Hematopoietic multipotent progenitor cell treated with erythropoietin and hydrocortisone succinate and interleukin-3 and kit ligand, for 15 days (in vitro differentiated cells): ENCODE measurements at regions not wholly inside any gene's neighbourhood (a gene's known extent, or its start where the extent isn't known, plus 50 kb on each side); places are given as distances from the start of the nearest gene placed in this dataset.
"Not testable (repeated sequence)": the region's sequence is repeated elsewhere in the genome, so short reads cannot be mapped to it uniquely, and the experiment has no call there.

Source experiments
- DNase-seq: peaks from one replicate; pipeline ENCODE4 v3.0.0-alpha.2; 2015; ENCODE audit warnings: low spot score

- no peak for DNase-seq
These were observed 55.1 kb upstream of the STARD13 start for GRCh38 chr13:33340631-33341030.

GRCh38 chr13:33341861-33342452 lies 56.4 kb upstream of the STARD13 start:
- no peak for DNase-seq

GRCh38 chr13:33345842-33346241 lies 60.3 kb upstream of the STARD13 start:
- no peak for DNase-seq

- no peak for DNase-seq
These were observed 62.3 kb upstream of the STARD13 start for GRCh38 chr13:33347861-33348260.

- no peak for DNase-seq
These were observed 62.8 kb upstream of the STARD13 start for GRCh38 chr13:33348366-33348765.

- DNase-seq, result no peak
These were observed 63.9 kb upstream of the STARD13 start for GRCh38 chr13:33349288-33349985.

- DNase-seq, result no peak
These were observed 64.7 kb upstream of the STARD13 start for GRCh38 chr13:33349986-33350826.

- DNase-seq, result no peak
These were observed 65.8 kb upstream of the STARD13 start for GRCh38 chr13:33351319-33351718.

- no peak for DNase-seq
These were observed 66.5 kb upstream of the STARD13 start for GRCh38 chr13:33352041-33352440.

GRCh38 chr13:33352526-33352925 lies 67.0 kb upstream of the STARD13 start:
- DNase-seq, result no peak

GRCh38 chr13:33353210-33353609 lies 67.7 kb upstream of the STARD13 start:
- no peak for DNase-seq

GRCh38 chr13:33353646-33354045 lies 68.1 kb upstream of the STARD13 start:
- no peak for DNase-seq

GRCh38 chr13:33355201-33355895 lies 69.8 kb upstream of the STARD13 start:
- DNase-seq, result no peak

- DNase-seq, result not testable (repeated sequence)
These were observed 72.5 kb upstream of the STARD13 start for GRCh38 chr13:33358076-33358475.

- no peak for DNase-seq
These were observed 77.6 kb upstream of the STARD13 start for GRCh38 chr13:33362986-33363727.

- no peak for DNase-seq
These were observed 78.6 kb upstream of the STARD13 start for GRCh38 chr13:33364192-33364591.

- DNase-seq, result no peak
These were observed 81.0 kb upstream of the STARD13 start for GRCh38 chr13:33366469-33367062.

GRCh38 chr13:33367171-33367895 lies 81.8 kb upstream of the STARD13 start:
- no peak for DNase-seq

GRCh38 chr13:33367926-33368325 lies 82.4 kb upstream of the STARD13 start:
- DNase-seq, result no peak

GRCh38 chr13:33369073-33369472 lies 83.5 kb upstream of the STARD13 start:
- no peak for DNase-seq
